GM13976 (cell line): ENCODE measurements at regions not wholly inside any gene's neighbourhood (a gene's known extent, or its start where the extent isn't known, plus 50 kb on each side); places are given as distances from the start of the nearest gene placed in this dataset.
"Not testable (repeated sequence)": the region's sequence is repeated elsewhere in the genome, so short reads cannot be mapped to it uniquely, and the experiment has no call there.

Experiments used
- DNase-seq: peaks from one replicate; pipeline ENCODE4 v3.0.0; 2012; ENCODE audit warnings: low spot score
- CTCF ChIP-seq: IDR thresholded peaks from 2 replicates; pipeline ENCODE4 v1.5.1; 2012; ENCODE audit warnings: borderline replicate concordance, mild to moderate bottlenecking; ENCODE audit not compliant: insufficient read depth; ENCODE audit errors: extremely low read depth, missing control alignments, control extremely low read depth
- in situ Hi-C: fragments of 300-500 bp; cut with MboI; formaldehyde crosslinking; loops from one replicate; pipeline ENCODE4 v1.12.0; 2022; ENCODE audit warnings: low sequenced_read_pairs, mixed read lengths, inconsistent platforms; ENCODE audit not compliant: unreplicated experiment

- DNase-seq: no peak
- TF ChIP-seq CTCF: no peak
- in situ Hi-C loops: no loop called here
Observed at GRCh38 chr10:125243532-125244253, 83.3 kb upstream of the CTBP2 start.

GRCh38 chr10:125238682-125239081, 78.3 kb upstream of the CTBP2 start:
- no peak for TF ChIP-seq CTCF
- DNase-seq: no peak
- in situ Hi-C loops: no loop called here

- no peak for TF ChIP-seq CTCF
- in situ Hi-C loops: no loop called here
- DNase-seq: no peak
Observed at GRCh38 chr10:125236091-125236490, 75.7 kb upstream of the CTBP2 start.

GRCh38 chr10:125235093-125236069, 75.0 kb upstream of the CTBP2 start:
- DNase-seq: no peak
- in situ Hi-C loops: no loop called here
- TF ChIP-seq CTCF: no peak

GRCh38 chr10:125234576-125234975, 74.2 kb upstream of the CTBP2 start:
- DNase-seq, in situ Hi-C loops: not testable (repeated sequence)

GRCh38 chr10:125233726-125234125, 73.4 kb upstream of the CTBP2 start:
- no peak for TF ChIP-seq CTCF

GRCh38 chr10:125232841-125233240, 72.5 kb upstream of the CTBP2 start:
- no peak for TF ChIP-seq CTCF
- no peak for DNase-seq
- in situ Hi-C loops: no loop called here

More at GRCh38 chr10:125233726-125234125, 73.4 kb upstream of the CTBP2 start:
- in situ Hi-C loops: no loop called here
- DNase-seq: no peak
